ENCODE measurements at regions not wholly inside any gene's neighbourhood (a gene's known extent, or its start where the extent isn't known, plus 50 kb on each side); places are given as distances from the start of the nearest gene placed in this dataset.

DNA sequence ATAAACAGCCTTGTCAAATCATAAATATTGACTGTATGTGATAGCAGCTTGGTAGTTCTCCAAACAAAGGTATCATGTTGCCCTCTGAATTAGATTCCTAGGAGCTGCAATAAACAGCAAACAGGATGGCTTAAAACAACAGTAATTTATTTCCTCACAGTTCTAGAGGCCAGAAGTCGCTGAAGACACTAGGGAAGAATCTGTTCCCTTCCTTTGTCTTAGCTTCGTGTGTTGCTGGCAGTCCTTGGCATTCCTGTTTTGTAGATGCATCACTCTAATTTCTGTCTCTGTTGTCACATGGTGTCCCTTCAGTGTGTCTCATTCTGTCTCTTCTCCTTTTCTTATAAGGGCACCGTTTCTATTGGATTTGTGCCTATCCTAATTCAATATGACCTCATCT, 679.3 kb downstream of the OTOL1 start:
- no peak overlapping the region for H2BK20ac ChIP-seq (ENCODE audit: low read depth, low read length, poor library complexity, severe bottlenecking)
- no peak overlapping the region for H2BK12ac ChIP-seq (ENCODE audit: insufficient read length, low read depth, low read length)
- H3K79me2 ChIP-seq (ENCODE audit: insufficient read depth, low read length) = no peaks in the 10 kb centered on the region
- H3K27ac ChIP-seq (ENCODE audit: insufficient read length, low read depth, low read length) = no peak overlapping the region
- no peak overlapping the region for H2BK120ac ChIP-seq (ENCODE audit: low read depth, low read length, poor library complexity, severe bottlenecking)
- H3K4me2 ChIP-seq (ENCODE audit: insufficient read depth, insufficient read length, low read length) = no peak overlapping the region
- H3K27me3 ChIP-seq (ENCODE audit: insufficient read depth, low read length) = no peaks in the 10 kb centered on the region
- no peaks in the 10 kb centered on the region for H4K20me1 ChIP-seq (ENCODE audit: control insufficient read depth, insufficient read depth, insufficient read length)
- no peak overlapping the region for H3K23ac ChIP-seq (ENCODE audit: insufficient read length, low read depth, low read length)
- H3K9ac ChIP-seq (ENCODE audit: extremely low read depth, insufficient read length, low read length) = no peak overlapping the region
- no peaks in the 10 kb centered on the region for H3K9me3 ChIP-seq (ENCODE audit: control insufficient read depth, low read depth, low read length)
- no peaks in the 10 kb centered on the region for H3K4me1 ChIP-seq (ENCODE audit: insufficient read depth, low read length)
- no peak overlapping the region for H2AK5ac ChIP-seq (ENCODE audit: insufficient read length, low read length)
- TF ChIP-seq, protein P1, sequence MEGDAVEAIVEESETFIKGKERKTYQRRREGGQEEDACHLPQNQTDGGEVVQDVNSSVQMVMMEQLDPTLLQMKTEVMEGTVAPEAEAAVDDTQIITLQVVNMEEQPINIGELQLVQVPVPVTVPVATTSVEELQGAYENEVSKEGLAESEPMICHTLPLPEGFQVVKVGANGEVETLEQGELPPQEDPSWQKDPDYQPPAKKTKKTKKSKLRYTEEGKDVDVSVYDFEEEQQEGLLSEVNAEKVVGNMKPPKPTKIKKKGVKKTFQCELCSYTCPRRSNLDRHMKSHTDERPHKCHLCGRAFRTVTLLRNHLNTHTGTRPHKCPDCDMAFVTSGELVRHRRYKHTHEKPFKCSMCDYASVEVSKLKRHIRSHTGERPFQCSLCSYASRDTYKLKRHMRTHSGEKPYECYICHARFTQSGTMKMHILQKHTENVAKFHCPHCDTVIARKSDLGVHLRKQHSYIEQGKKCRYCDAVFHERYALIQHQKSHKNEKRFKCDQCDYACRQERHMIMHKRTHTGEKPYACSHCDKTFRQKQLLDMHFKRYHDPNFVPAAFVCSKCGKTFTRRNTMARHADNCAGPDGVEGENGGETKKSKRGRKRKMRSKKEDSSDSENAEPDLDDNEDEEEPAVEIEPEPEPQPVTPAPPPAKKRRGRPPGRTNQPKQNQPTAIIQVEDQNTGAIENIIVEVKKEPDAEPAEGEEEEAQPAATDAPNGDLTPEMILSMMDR (conservative IDR thresholded peaks at IDR 0.05) = no peak
- no peak overlapping the region for H2AFZ ChIP-seq (ENCODE audit: low read length)
- H3T11ph ChIP-seq (ENCODE audit: low read length) = no peak overlapping the region
- no peak overlapping the region for H3K4ac ChIP-seq (ENCODE audit: low read depth, low read length)
- no peaks in the 10 kb centered on the region for H3K4me1 Mint-ChIP-seq
- H3K23me2 ChIP-seq (ENCODE audit: insufficient read length, low read depth, low read length, poor library complexity, severe bottlenecking) = no peaks in the 10 kb centered on the region
- no peak for DNase-seq
- no peak overlapping the region for H3K27ac Mint-ChIP-seq
- no peaks in the 10 kb centered on the region for H3K27me3 Mint-ChIP-seq (ENCODE audit: low read depth)
- peaks cover 0 to 11% (median 0%) of the 10 kb centered on the region in 3 experiments; a peak in 2 of 7 replicates for H3K36me3 Mint-ChIP-seq (ENCODE audit: insufficient read depth in 1 of 3, low read depth in 3 of 3)
- H2BK15ac ChIP-seq (ENCODE audit: low read depth, low read length) = no peak overlapping the region
- no peak overlapping the region for H3K4me3 Mint-ChIP-seq
- no peak overlapping the region for H3K14ac ChIP-seq (ENCODE audit: insufficient read depth, low read length)
- no peak overlapping the region for H2BK5ac ChIP-seq (ENCODE audit: insufficient read length, low read length)
- H3K56ac ChIP-seq (ENCODE audit: insufficient read length, low read depth, low read length) = no peak overlapping the region
- H4K8ac ChIP-seq (replicated peaks; ENCODE audit: insufficient read length, low read depth, low read length) = no peak overlapping the region
- H4K5ac ChIP-seq (ENCODE audit: insufficient read length, low read depth, low read length) = no peak overlapping the region
- WGBS (ENCODE audit: extremely low coverage, insufficient read length, low lambda C conversion rate) = no CpG with 5 or more reads among the region's 3 CpGs
- H3K79me1 ChIP-seq (ENCODE audit: insufficient read depth, low read depth, low read length, poor library complexity, severe bottlenecking) = no peaks in the 10 kb centered on the region
- no peak overlapping the region for H4K91ac ChIP-seq (ENCODE audit: insufficient read length, low read depth, low read length)
- no peak overlapping the region for H3K18ac ChIP-seq (ENCODE audit: insufficient read length, low read depth, low read length)
- peaks cover 0 to 7% of the 10 kb centered on the region in 2 experiments; a peak in 3 of 5 replicates for H3K9me3 Mint-ChIP-seq

Measured in H9 (cell line).